GM12878 (cell line): ENCODE measurements at regions not wholly inside any gene's neighbourhood (a gene's known extent, or its start where the extent isn't known, plus 50 kb on each side); places are given as distances from the start of the nearest gene placed in this dataset.

Experiments
- ATAC-seq: fragments of 200-7000 bp; cut with Tn5 transposase; 3 replicates; pipeline ENCODE4 v1.9.1; 2020; ENCODE audit warnings: mild to moderate bottlenecking, moderate library complexity
- BruUV-seq: library from RNA; stranded (reverse); fragments of 400-500 nt; replicated peaks from 2 replicates; lab custom pipeline; 2021; lab: Mats Ljungman, UMichigan
- CTCF ChIA-PET: fragments of 300-600 bp; sonication (Branson Sonifier 250); formaldehyde crosslinking; extraction: SDS; loops from one replicate; lab custom pipeline; 2021; ENCODE audit warnings: inconsistent platforms; lab: Yijun Ruan, JAX
- POLR2A ChIA-PET: fragments of 350-600 bp; formaldehyde crosslinking; extraction: SDS; loops from one replicate; lab custom pipeline; 2021; ENCODE audit warnings: inconsistent platforms; lab: Charles Lee
- RAD21 ChIA-PET: fragments of 300-600 bp; sonication (Branson Sonifier 250); formaldehyde crosslinking; loops from one replicate; lab custom pipeline; 2023; ENCODE audit warnings: antibody characterized with exemption; ENCODE audit not compliant: unreplicated experiment; lab: Charles Lee
- SMC1A ChIA-PET: fragments of 300-600 bp; sonication (Branson Sonifier 250); formaldehyde crosslinking; loops from one replicate; lab custom pipeline; 2023; ENCODE audit not compliant: unreplicated experiment, uncharacterized antibody; lab: Charles Lee
- DNase-seq: peaks from one replicate; pipeline ENCODE4 v3.0.0-alpha.2; 2011; ENCODE audit warnings: low read depth, low spot score
- FAIRE-seq: peaks from 3 replicates; lab custom pipeline; 2011; peaks lifted over from hg19 to GRCh38; lab: Jason Lieb, UNC
- H2AFZ ChIP-seq: 2 replicates; pipeline ENCODE4 v1.6.0; 2011; ENCODE audit warnings: low read depth, low read length, control low read depth; ENCODE audit not compliant: control insufficient read depth
- H3K27ac ChIP-seq: 2 replicates; pipeline ENCODE4 v1.5.1; 2011; ENCODE audit warnings: control low read depth; ENCODE audit not compliant: control insufficient read depth, insufficient read depth
- H3K27me3 ChIP-seq, 2 experiments: replicated peaks in 1 of 2; 2 replicates each; pipeline versions ENCODE4 v1.6.0 to v1.6.1; 2011; ENCODE audit warnings: low read length in 1 of 2; ENCODE audit not compliant: control insufficient read depth in 2 of 2, insufficient read depth in 2 of 2
- H3K36me3 ChIP-seq, 2 experiments: 2 replicates each; pipeline ENCODE4 v1.5.1; 2011; ENCODE audit warnings: low read length in 1 of 2; ENCODE audit not compliant: control insufficient read depth in 2 of 2, insufficient read depth in 2 of 2
- H3K4me1 ChIP-seq: 2 replicates; pipeline ENCODE4 v1.6.1; 2011; ENCODE audit warnings: mild to moderate bottlenecking, low read length, moderate library complexity, mixed read lengths; ENCODE audit not compliant: control insufficient read depth, insufficient read depth
- H3K4me2 ChIP-seq: 2 replicates; pipeline ENCODE4 v1.6.0; 2011; ENCODE audit warnings: control low read depth; ENCODE audit not compliant: control insufficient read depth, insufficient read depth
- H3K4me3 ChIP-seq: fragments of 200-600 bp; sonication (generic); 2 replicates; pipeline ENCODE4 v1.5.1; 2016
- H3K79me2 ChIP-seq: 2 replicates; pipeline ENCODE4 v1.6.0; 2011; ENCODE audit warnings: low read length; ENCODE audit not compliant: control insufficient read depth, insufficient read depth
- H3K9ac ChIP-seq: 2 replicates; pipeline ENCODE4 v1.8.0; 2011; ENCODE audit warnings: low read length, control low read depth, mixed read lengths; ENCODE audit not compliant: control insufficient read depth, insufficient read depth
- H3K9me3 ChIP-seq: replicated peaks from 3 replicates; pipeline ENCODE4 v1.5.1; 2011; ENCODE audit warnings: mild to moderate bottlenecking, low read length; ENCODE audit not compliant: control insufficient read depth, insufficient read depth
- H4K20me1 ChIP-seq: 2 replicates; pipeline ENCODE4 v1.6.0; 2011; ENCODE audit not compliant: control insufficient read depth, insufficient read depth
- ATF3 ChIP-seq: IDR thresholded peaks from 2 replicates; pipeline ENCODE4 v1.6.1; 2011; ENCODE audit warnings: low read depth, mild to moderate bottlenecking, low read length, moderate library complexity, borderline replicate concordance; ENCODE audit errors: extremely low read depth
- EED ChIP-seq: sonication (generic); IDR thresholded peaks from 2 replicates; pipeline ENCODE4 v1.6.1; 2016; ENCODE audit warnings: antibody characterized with exemption, low read depth
- EGR1 ChIP-seq, 2 experiments: IDR thresholded peaks; 1 replicate in 1 of 2; 2 replicates in 1 of 2; pipeline ENCODE4 v1.6.1; 2011 to 2012; ENCODE audit warnings: low read depth in 2 of 2, low read length in 2 of 2, borderline replicate concordance in 1 of 2, mild to moderate bottlenecking in 1 of 2, moderate library complexity in 1 of 2
- FOXM1 ChIP-seq: IDR thresholded peaks from 2 replicates; pipeline ENCODE4 v1.6.1; 2012; ENCODE audit warnings: low read depth, mild to moderate bottlenecking, inconsistent platforms, low read length, moderate library complexity
- HDGF ChIP-seq: fragments of 450-650 bp; IDR thresholded peaks from 2 replicates; pipeline ENCODE4 v1.6.1; 2016; ENCODE audit warnings: antibody characterized with exemption
- IKZF1 ChIP-seq: fragments of 450-650 bp; conservative IDR thresholded peaks from 2 replicates; pipeline ENCODE4 v1.6.1; 2017; ENCODE audit warnings: antibody characterized with exemption, mild to moderate bottlenecking
- JUNB ChIP-seq: IDR thresholded peaks from 2 replicates; pipeline ENCODE4 v1.6.1; 2016; ENCODE audit warnings: antibody characterized with exemption, mild to moderate bottlenecking
- MXI1 ChIP-seq: fragments of 150-350 bp; IDR thresholded peaks from 2 replicates; pipeline ENCODE4 v1.6.1; 2011; ENCODE audit warnings: low read depth, mild to moderate bottlenecking, inconsistent platforms, low read length, improper control_type of control experiment
- RBBP5 ChIP-seq: fragments of 200-600 bp; sonication (generic); conservative IDR thresholded peaks from 2 replicates; pipeline ENCODE4 v1.6.1; 2016
- RFX5 ChIP-seq: IDR thresholded peaks from 2 replicates; pipeline ENCODE4 v1.6.1; 2011; ENCODE audit warnings: low read depth, low read length, improper control_type of control experiment
- SIN3A ChIP-seq: IDR thresholded peaks from 2 replicates; pipeline ENCODE4 v1.6.1; 2012; ENCODE audit warnings: low read depth, low read length, improper control_type of control experiment
- SMAD5 ChIP-seq: IDR thresholded peaks from 2 replicates; pipeline ENCODE4 v1.6.1; 2016; ENCODE audit warnings: antibody characterized with exemption, low read depth
- SMARCA5 ChIP-seq: fragments of 450-650 bp; IDR thresholded peaks from 2 replicates; pipeline ENCODE4 v1.6.1; 2017; ENCODE audit warnings: mild to moderate bottlenecking
- SMC3 ChIP-seq: IDR thresholded peaks from 2 replicates; pipeline ENCODE4 v1.6.1; 2011; ENCODE audit warnings: low read length, improper control_type of control experiment, borderline replicate concordance
- SUZ12 ChIP-seq: fragments of 200-600 bp; sonication (generic); IDR thresholded peaks from one replicate; pipeline ENCODE4 v1.6.1; 2018; ENCODE audit warnings: antibody characterized with exemption, mild to moderate bottlenecking; ENCODE audit not compliant: unreplicated experiment
- TAF1 ChIP-seq: IDR thresholded peaks from 2 replicates; pipeline ENCODE4 v1.6.1; 2011; ENCODE audit warnings: mild to moderate bottlenecking, low read depth, low read length, borderline replicate concordance
- TCF3 ChIP-seq: IDR thresholded peaks from 2 replicates; pipeline ENCODE4 v1.6.1; 2012; ENCODE audit warnings: low read depth, mild to moderate bottlenecking, low read length, borderline replicate concordance; ENCODE audit not compliant: insufficient read depth
- TCF7 ChIP-seq: IDR thresholded peaks from 2 replicates; pipeline ENCODE4 v1.6.1; 2014; ENCODE audit warnings: antibody characterized with exemption, borderline replicate concordance
- ZNF217 ChIP-seq: fragments of 450-650 bp; IDR thresholded peaks from 2 replicates; pipeline ENCODE4 v1.6.1; 2017; ENCODE audit warnings: antibody characterized with exemption, mild to moderate bottlenecking
- WGBS: methylation state at CpG from one replicate; pipeline ENCODE4 v1.1.6; 2016; ENCODE audit warnings: low lambda C conversion rate; ENCODE audit not compliant: insufficient replicate concordance, insufficient coverage; ENCODE audit errors: missing lambda C conversion rate; 5-methylcytosine and 5-hydroxymethylcytosine counted together
- in situ Hi-C: fragments of 300-500 bp; cut with MboI; formaldehyde crosslinking; loops from 9 replicates; pipeline ENCODE4 v1.14.3; 2018; ENCODE audit warnings: mixed read lengths
- intact Hi-C: fragments of 100-400 bp; cut with micrococcal nuclease; formaldehyde crosslinking; loops from one replicate; pipeline ENCODE4 v1.14.2; 2022; ENCODE audit not compliant: unreplicated experiment
- TF ChIP-seq, protein P1 (sequence below): fragments of 450-650 bp; IDR thresholded peaks from 2 replicates; pipeline ENCODE4 v1.6.1; 2016; ENCODE audit warnings: mild to moderate bottlenecking

DNA sequence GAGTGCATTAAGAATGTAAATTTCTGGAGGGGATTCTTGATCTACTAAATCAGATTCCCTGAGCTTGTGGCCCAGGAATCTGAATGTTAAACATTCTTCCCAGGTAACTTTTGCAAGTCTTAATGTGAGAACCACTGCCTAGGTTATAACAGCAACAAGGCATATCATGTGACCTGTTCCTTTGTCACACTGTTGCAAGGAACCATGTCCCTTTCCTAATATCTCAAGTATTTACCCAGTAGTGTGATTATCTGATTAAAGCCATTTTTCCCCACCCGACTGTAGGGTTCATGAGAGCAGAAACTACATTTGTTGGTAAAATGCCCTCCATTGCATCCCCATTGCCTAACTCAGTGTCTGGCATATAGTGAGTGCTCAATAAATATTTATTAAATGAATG lies 112.9 kb upstream of the ATP1A1 start:
- no TSS peak for BruUV-seq
- Histone ChIP-seq H3K4me2 (no peak overlapping the region), H4K20me1 (no peaks in the 10 kb centered on the region), H3K36me3 (no peaks in the 10 kb centered on the region), H3K9ac (no peak overlapping the region), H3K4me1 (peaks cover 6% of the 10 kb centered on the region), H3K79me2 (no peaks in the 10 kb centered on the region), H2AFZ (no peak overlapping the region), H3K27ac (no peak overlapping the region), H3K27me3 (no peaks in the 10 kb centered on the region), H3K9me3 (no peaks in the 10 kb centered on the region), H3K4me3 (no peak overlapping the region)
- 68% methylated on average over 1 of the region's 1 CpG for WGBS
- in situ Hi-C loops, result no loop called here
- ChIA-PET CTCF (interaction anchor here (1.5 kb wide), 1 partner anchor 225 kb away, joined by 7 read pairs; no protein-coding TSS in a partner anchor), SMC1A (interaction anchor here (1.1 to 1.5 kb wide), 3 partner anchors 9 to 116 kb away, joined by 3 to 4 read pairs (median 4); no protein-coding TSS in a partner anchor), RAD21 (no interaction called here), POLR2A (no interaction called here)
- DNase-seq (no peak), FAIRE-seq (no peak), ATAC-seq (no peak)
- intact Hi-C loops, result no loop called here
- TF ChIP-seq, protein P1, sequence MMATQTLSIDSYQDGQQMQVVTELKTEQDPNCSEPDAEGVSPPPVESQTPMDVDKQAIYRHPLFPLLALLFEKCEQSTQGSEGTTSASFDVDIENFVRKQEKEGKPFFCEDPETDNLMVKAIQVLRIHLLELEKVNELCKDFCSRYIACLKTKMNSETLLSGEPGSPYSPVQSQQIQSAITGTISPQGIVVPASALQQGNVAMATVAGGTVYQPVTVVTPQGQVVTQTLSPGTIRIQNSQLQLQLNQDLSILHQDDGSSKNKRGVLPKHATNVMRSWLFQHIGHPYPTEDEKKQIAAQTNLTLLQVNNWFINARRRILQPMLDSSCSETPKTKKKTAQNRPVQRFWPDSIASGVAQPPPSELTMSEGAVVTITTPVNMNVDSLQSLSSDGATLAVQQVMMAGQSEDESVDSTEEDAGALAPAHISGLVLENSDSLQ, result no peak

DNA sequence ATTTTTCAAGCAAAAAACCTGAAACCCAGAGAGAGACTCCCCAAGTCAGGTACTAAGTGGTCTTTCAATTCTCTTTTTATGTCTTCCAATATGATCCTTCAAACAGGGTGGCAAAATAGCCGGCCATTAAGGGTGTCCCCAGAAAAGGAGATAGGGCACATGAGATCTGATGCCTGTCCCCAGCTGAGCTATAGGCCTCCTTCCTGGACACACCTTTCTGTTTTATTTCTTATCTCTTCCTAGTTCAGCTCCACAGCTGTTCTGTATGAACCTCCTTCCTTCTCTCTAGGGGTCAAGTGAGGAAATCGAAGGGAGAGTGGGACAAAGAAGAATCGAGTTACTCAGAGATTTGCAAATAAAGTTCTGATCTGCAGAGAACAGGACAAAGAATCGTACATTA lies 112.4 kb upstream of the ATP1A1 start:
- no peaks in the 10 kb centered on the region for H3K9me3 ChIP-seq
- no peaks in the 10 kb centered on the region for H4K20me1 ChIP-seq
- in situ Hi-C loops, result no loop called here
- no peak overlapping the region for H3K27ac ChIP-seq
- peaks cover 6% of the 10 kb centered on the region for H3K4me1 ChIP-seq
- no peak overlapping the region for H3K4me3 ChIP-seq
- ATAC-seq (no peak), FAIRE-seq (no peak), DNase-seq (no peak)
- RAD21 ChIA-PET, result no interaction called here
- WGBS, result 27% methylated on average over 4 of the region's 4 CpGs
- POLR2A ChIA-PET, result no interaction called here
- no TSS peak for BruUV-seq
- no peak for TF ChIP-seq SMARCA5
- TF ChIP-seq FOXM1, result no peak
- TF ChIP-seq TCF7, result no peak
- TF ChIP-seq MXI1, result no peak
- no peak for TF ChIP-seq HDGF
- no peak for TF ChIP-seq EGR1 (IDR thresholded peaks at IDR 0.05; ENCODE audit: borderline replicate concordance in 1 of 2, low read depth in 2 of 2, low read length in 2 of 2)
- TF ChIP-seq IKZF1, result no peak
- no peak for TF ChIP-seq TAF1
- TF ChIP-seq SMAD5, result no peak
- no peak for TF ChIP-seq EED
- no peak for TF ChIP-seq RFX5
- no peak for TF ChIP-seq ATF3
- TF ChIP-seq SMC3, result no peak
- no peak for TF ChIP-seq SIN3A
- no peak for TF ChIP-seq TCF3
- no peak for TF ChIP-seq JUNB
- TF ChIP-seq SUZ12, result no peak
- no peak for TF ChIP-seq ZNF217
- no peak for TF ChIP-seq RBBP5
- H2AFZ ChIP-seq, result no peak overlapping the region
- H3K4me2 ChIP-seq, result no peak overlapping the region
- SMC1A ChIA-PET, result interaction anchor here (1.3 kb wide), 1 partner anchor 8 kb away, joined by 3 read pairs; no protein-coding TSS in a partner anchor
- no peak overlapping the region for H3K9ac ChIP-seq
- H3K36me3 ChIP-seq, result no peaks in the 10 kb centered on the region
- H3K79me2 ChIP-seq, result no peaks in the 10 kb centered on the region
- intact Hi-C loops, result no loop called here
- H3K27me3 ChIP-seq, result no peaks in the 10 kb centered on the region
- CTCF ChIA-PET, result no interaction called here
